Prostate gland (tissue), 2 donors: ENCODE measurements at regions not wholly inside any gene's neighbourhood (a gene's known extent, or its start where the extent isn't known, plus 50 kb on each side); places are given as distances from the start of the nearest gene placed in this dataset.

ENCODE experiments used
- DNase-seq: peaks from one replicate; pipeline ENCODE4 v3.0.0-alpha.2; 2019; ENCODE audit warnings: low spot score
- H3K27ac ChIP-seq, 2 donors: fragments of 200-600 bp; sonication (generic); 2 replicates each; pipeline ENCODE4 v1.5.1; 2017 to 2019
- H3K27me3 ChIP-seq: fragments of 200-600 bp; sonication (generic); replicated peaks from 2 replicates; pipeline ENCODE4 v1.5.1; 2019; ENCODE audit not compliant: insufficient read depth
- H3K36me3 ChIP-seq, 2 donors: fragments of 200-600 bp; sonication (generic); 1 replicate in 1 of 2; 2 replicates in 1 of 2; pipeline versions ENCODE4 v1.5.1 to v1.8.1; 2017 to 2019
- H3K4me1 ChIP-seq: fragments of 200-600 bp; sonication (generic); replicated peaks from 2 replicates; pipeline ENCODE4 v1.5.1; 2019
- H3K4me3 ChIP-seq, 2 donors: fragments of 200-600 bp; sonication (generic); 2 replicates each; pipeline ENCODE4 v1.5.1; 2017 to 2019
- H3K9me3 ChIP-seq: fragments of 200-600 bp; sonication (generic); 2 replicates; pipeline ENCODE4 v1.5.1; 2017
- POLR2A ChIP-seq: fragments of 450-650 bp; IDR thresholded peaks from one replicate; pipeline ENCODE4 v1.6.1; 2016; ENCODE audit warnings: antibody characterized with exemption, mild to moderate bottlenecking
- POLR2AphosphoS5 ChIP-seq: sonication (generic); formaldehyde crosslinking; IDR thresholded peaks from one replicate; pipeline ENCODE4 v1.6.1; 2017; ENCODE audit warnings: antibody characterized with exemption
- WGBS: methylation state at CpG from one replicate; pipeline ENCODE4 v1.1.5; 2018; 5-methylcytosine and 5-hydroxymethylcytosine counted together
- intact Hi-C: fragments of 100-400 bp; cut with DNase I; formaldehyde crosslinking; loops from one replicate; pipeline ENCODE4 v1.14.2; 2022
- TF ChIP-seq, protein P1 (sequence below), 4 experiments: fragments of 200-600 bp in 2 of 4; fragments of 450-650 bp in 2 of 4; sonication (generic) in 2 of 4; IDR thresholded peaks; 1 replicate in 3 of 4; 2 replicates in 1 of 4; pipeline ENCODE4 v1.5.1; 2016 to 2019; ENCODE audit warnings: antibody characterized with exemption in 4 of 4, mild to moderate bottlenecking in 2 of 4, moderate library complexity in 2 of 4

GRCh38 chr9:16030528-16031185, 477.8 kb downstream of the CCDC171 start:
- 84% methylated on average over 8 of the region's 8 CpGs for WGBS
- H3K9me3 ChIP-seq: no peaks in the 10 kb centered on the region

DNA sequence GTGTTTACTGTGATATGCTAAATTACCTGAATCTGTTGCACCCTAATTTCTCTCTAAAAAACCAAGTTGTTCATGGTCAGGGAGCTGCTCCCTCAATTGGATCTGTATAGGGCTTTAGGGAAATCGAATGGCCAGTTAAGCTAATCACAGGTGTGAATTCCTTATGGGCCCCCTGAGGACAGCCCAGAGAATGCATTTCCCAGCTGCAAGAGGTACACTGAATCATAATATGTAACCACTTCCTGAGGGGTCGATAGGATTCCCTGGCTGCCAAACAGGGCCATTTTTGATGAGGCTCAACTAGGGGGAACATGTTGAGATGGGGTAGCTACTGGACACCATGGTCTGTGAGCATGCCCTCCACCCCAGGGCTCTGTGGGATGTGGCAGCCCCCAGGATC, 478.6 kb downstream of the CCDC171 start:
- Histone ChIP-seq H3K4me3 (no peak overlapping the region), H3K4me1 (no peaks in the 10 kb centered on the region), H3K27ac (no peak overlapping the region), H3K9me3 (no peaks in the 10 kb centered on the region), H3K27me3 (no peaks in the 10 kb centered on the region), H3K36me3 (no peaks in the 10 kb centered on the region)
- TF ChIP-seq POLR2A: no peak
- TF ChIP-seq POLR2AphosphoS5: no peak
- TF ChIP-seq, protein P1, sequence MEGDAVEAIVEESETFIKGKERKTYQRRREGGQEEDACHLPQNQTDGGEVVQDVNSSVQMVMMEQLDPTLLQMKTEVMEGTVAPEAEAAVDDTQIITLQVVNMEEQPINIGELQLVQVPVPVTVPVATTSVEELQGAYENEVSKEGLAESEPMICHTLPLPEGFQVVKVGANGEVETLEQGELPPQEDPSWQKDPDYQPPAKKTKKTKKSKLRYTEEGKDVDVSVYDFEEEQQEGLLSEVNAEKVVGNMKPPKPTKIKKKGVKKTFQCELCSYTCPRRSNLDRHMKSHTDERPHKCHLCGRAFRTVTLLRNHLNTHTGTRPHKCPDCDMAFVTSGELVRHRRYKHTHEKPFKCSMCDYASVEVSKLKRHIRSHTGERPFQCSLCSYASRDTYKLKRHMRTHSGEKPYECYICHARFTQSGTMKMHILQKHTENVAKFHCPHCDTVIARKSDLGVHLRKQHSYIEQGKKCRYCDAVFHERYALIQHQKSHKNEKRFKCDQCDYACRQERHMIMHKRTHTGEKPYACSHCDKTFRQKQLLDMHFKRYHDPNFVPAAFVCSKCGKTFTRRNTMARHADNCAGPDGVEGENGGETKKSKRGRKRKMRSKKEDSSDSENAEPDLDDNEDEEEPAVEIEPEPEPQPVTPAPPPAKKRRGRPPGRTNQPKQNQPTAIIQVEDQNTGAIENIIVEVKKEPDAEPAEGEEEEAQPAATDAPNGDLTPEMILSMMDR (IDR thresholded peaks at IDR 0.05): no peak
- WGBS: 72% methylated on average over 2 of the region's 2 CpGs
- no peak for DNase-seq
- intact Hi-C loops: no loop called here

More at GRCh38 chr9:16030528-16031185, 477.8 kb downstream of the CCDC171 start:
- Histone ChIP-seq H3K27ac (no peak overlapping the region), H3K4me1 (no peaks in the 10 kb centered on the region), H3K36me3 (no peaks in the 10 kb centered on the region), H3K27me3 (no peaks in the 10 kb centered on the region), H3K4me3 (no peak overlapping the region)
- no peak for DNase-seq
- intact Hi-C loops: no loop called here
- TF ChIP-seq, protein P1 (IDR thresholded peaks at IDR 0.05): no peak
- no peak for TF ChIP-seq POLR2AphosphoS5
- TF ChIP-seq POLR2A: no peak

- no peaks in the 10 kb centered on the region for H3K9me3 ChIP-seq
- WGBS: 65% methylated on average over 6 of the region's 6 CpGs
- no peak overlapping the region for H3K27ac ChIP-seq
- H3K4me3 ChIP-seq: no peak overlapping the region
- no peaks in the 10 kb centered on the region for H3K4me1 ChIP-seq
- intact Hi-C loops: no loop called here
- TF ChIP-seq POLR2AphosphoS5: no peak
- TF ChIP-seq, protein P1 (IDR thresholded peaks at IDR 0.05): no peak
- no peaks in the 10 kb centered on the region for H3K27me3 ChIP-seq
- no peak for DNase-seq
- H3K36me3 ChIP-seq: no peaks in the 10 kb centered on the region
These were observed 479.1 kb downstream of the CCDC171 start for GRCh38 chr9:16031971-16032370.

GRCh38 chr9:16032799-16033198, 480.0 kb downstream of the CCDC171 start:
- TF ChIP-seq POLR2A (no peak), POLR2AphosphoS5 (no peak)
- TF ChIP-seq, protein P1 (IDR thresholded peaks at IDR 0.05): no peak
- intact Hi-C loops: no loop called here
- Histone ChIP-seq H3K4me1 (no peaks in the 10 kb centered on the region), H3K4me3 (no peak overlapping the region), H3K36me3 (no peaks in the 10 kb centered on the region), H3K27me3 (no peaks in the 10 kb centered on the region), H3K9me3 (no peaks in the 10 kb centered on the region), H3K27ac (no peak overlapping the region)
- no peak for DNase-seq
- 89% methylated on average over 2 of the region's 2 CpGs for WGBS

DNA sequence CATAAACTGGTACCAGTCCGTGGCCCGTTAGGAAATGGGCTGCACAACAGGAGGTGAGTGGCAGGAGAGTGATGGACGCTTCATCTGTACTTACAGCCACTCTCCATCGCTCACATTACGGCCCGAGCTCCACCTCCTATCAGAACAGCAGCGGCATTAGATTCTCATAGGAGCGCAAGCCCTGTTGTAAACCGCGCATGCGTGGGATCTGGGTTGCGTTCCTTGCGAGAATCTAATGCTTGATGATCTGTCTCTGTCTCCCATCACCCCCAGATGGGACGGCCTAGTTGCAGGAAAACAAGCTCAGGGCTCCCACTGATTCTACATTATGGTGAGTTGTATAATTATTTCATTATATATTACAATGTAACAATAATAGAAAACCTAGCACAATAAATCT, 480.4 kb downstream of the CCDC171 start:
- Histone ChIP-seq H3K4me1 (no peaks in the 10 kb centered on the region), H3K27ac (no peak overlapping the region), H3K9me3 (no peaks in the 10 kb centered on the region), H3K27me3 (no peaks in the 10 kb centered on the region), H3K36me3 (no peaks in the 10 kb centered on the region), H3K4me3 (no peak overlapping the region)
- WGBS: 94% methylated on average over 14 of the region's 14 CpGs
- TF ChIP-seq POLR2A (no peak), POLR2AphosphoS5 (no peak)
- TF ChIP-seq, protein P1 (IDR thresholded peaks at IDR 0.05): no peak
- intact Hi-C loops: no loop called here
- no peak for DNase-seq
